Neural cell (in vitro differentiated cells): ENCODE measurements at regions not wholly inside any gene's neighbourhood (a gene's known extent, or its start where the extent isn't known, plus 50 kb on each side); places are given as distances from the start of the nearest gene placed in this dataset.

Experiments used
- EP300 ChIP-seq: fragments of 450-650 bp; conservative IDR thresholded peaks from 2 replicates; pipeline ENCODE4 v1.6.1; 2014; ENCODE audit warnings: antibody characterized with exemption, mild to moderate bottlenecking, moderate library complexity; ENCODE audit not compliant: poor library complexity, severe bottlenecking
- REST ChIP-seq: IDR thresholded peaks from 2 replicates; pipeline ENCODE4 v1.6.1; 2012; ENCODE audit warnings: borderline replicate concordance

- TF ChIP-seq EP300 = no peak
- no peak for TF ChIP-seq REST
Observed at GRCh38 chr20:62555642-62556420, 80.0 kb upstream of the GATA5 start.
